Superior temporal gyrus (tissue), 1 donor: ENCODE measurements at regions not wholly inside any gene's neighbourhood (a gene's known extent, or its start where the extent isn't known, plus 50 kb on each side); places are given as distances from the start of the nearest gene placed in this dataset.
"Not testable (repeated sequence)": the region's sequence is repeated elsewhere in the genome, so short reads cannot be mapped to it uniquely, and the experiment has no call there.

ENCODE experiments used
- DNase-seq: peaks from one replicate; pipeline ENCODE4 v3.0.0-alpha.2; 2016; ENCODE audit errors: extremely low spot score

DNA sequence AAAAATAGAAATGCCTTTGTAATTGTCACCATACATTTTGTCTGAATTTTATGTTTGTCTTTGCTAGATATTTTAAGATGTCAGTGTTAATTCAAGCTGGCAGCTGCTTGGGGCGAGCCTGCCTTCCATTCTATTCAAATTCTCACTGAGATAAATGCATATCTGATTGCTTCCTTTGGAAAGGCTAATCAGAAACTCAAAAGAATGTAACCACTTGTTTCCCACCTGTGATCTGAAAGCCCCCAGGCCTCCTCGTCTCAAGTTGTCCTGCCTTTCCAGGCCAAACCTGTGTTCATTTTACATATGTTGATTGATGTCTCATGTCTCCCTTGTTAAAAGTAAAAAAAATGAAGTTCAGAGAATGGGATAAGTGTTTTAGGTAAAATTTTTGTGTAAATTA is 318.7 kb upstream of the TECRL start:
- no peak for DNase-seq

DNA sequence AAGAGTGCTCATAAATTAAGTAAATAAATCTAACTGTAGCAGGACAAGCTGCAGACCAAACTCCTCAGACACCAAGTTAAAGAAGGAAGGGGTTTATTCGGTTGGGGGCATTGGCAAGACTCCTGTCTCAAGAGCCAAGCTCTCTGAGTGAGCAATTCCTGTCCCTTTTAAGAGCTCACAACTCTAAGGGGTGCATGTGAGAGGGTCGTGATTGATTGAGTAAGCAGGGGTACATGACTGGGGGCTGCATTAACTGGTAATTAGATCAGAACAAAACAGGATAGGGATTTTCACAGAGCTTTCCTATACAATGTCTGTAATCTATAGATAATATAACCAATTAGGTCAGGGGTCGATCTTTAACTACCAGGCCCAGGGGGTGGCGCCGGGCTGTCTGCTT is 318.1 kb upstream of the TECRL start:
- DNase-seq, result not testable (repeated sequence)

DNA sequence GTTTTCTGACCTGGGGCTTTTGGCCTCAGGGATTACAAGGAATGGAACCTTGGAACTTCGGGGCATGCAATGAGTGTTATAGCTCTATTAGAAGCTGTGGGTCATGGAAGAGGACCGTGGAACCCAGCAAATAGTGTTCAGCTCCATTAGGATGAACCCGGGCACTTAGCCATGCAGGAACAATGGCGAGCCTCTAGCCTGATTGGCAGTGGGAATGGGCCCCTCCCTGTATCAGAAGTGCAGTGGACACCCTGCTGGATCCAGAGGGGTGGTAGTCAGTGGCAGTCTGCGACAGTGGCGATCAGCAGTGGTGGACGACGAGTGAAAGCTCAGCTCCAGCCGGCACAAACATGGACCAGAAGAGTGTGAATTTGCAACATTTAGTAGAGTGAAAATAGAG is 315.4 kb upstream of the TECRL start:
- no peak for DNase-seq

DNA sequence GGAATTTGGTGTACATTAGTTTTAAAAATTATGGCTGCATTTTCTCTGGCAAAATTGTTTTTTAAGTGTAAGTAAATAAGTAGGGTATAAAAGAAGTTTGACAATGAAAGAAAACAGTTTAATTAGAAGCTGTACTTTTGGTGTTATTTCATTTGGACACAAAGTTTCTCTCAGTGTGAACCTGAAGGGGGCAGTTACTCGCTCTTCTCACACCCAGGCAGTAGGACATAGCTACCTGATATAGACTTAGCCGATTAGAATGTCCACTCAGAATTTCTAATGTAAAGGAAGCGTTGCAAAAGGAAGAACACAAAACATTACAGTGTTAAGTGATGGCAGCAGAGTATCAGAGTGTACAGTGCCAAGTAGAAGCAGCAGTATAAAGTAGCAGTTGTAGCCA is 311.9 kb upstream of the TECRL start:
- no peak for DNase-seq

DNA sequence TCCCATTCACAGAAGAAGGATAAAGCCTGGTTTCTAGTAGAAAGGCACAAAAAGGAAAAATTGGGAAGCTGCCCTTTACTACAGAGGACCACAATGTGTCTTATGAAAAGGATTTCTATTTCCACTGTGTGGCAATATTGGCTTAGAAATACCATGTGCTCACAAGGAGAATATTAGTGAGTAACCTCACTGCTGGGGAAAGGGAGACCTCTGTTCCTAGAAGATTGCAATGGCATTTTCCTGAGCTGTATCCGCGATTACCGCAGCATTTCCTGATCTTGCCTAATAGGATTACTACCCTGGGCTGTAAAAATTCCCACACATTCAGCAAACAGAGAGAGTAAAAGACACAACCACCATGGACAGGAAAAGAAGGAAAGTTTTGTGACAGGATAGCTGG is 308.8 kb upstream of the TECRL start:
- peak; percentile 32 for DNase-seq

DNA sequence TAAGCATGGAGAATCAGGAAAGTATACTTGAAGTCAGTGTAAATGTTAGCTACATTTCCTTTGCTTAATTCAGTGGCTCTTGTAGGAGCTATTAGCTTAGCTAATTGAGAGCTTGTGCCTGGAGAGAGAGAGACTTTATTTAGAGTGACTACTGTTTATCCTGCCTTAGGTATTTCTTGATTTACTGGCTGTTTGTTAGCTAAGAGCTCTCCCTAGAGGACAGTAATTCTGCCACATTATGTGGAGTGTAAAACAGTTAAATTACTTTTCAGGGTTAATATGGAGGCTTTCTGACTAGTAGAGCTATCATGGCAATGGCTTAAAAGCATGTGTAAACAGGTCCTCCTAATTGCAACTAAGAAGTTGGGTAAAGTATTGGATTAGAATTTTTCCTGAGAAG is 306.5 kb upstream of the TECRL start:
- no peak for DNase-seq

DNA sequence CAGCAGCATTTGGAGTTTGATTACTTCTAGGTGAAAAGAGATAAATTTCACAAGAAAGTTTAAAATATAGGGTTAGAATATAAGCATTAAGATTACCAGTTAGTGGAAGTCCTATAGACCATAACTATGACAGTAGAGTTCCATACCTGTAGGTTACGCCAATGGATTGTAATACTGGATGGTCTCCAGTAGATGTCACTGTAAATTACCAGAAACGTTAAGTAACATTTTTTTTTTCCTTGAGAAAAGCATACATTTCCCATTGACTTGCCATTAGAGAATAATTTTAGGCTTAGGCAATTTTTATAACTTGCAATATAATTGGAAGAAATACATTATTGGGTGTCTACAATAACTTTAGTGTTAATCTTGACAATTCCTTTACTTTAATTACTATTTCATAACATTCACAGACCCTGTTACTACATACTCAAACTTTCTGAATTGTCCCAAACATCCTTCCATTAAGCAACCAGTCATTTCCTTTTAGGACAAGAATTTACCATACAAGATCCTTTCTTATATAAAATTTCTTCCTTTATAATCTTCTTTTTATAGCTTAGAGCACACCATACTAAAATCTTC is 304.1 kb upstream of the TECRL start:
- DNase-seq, result peak; percentile 41

DNA sequence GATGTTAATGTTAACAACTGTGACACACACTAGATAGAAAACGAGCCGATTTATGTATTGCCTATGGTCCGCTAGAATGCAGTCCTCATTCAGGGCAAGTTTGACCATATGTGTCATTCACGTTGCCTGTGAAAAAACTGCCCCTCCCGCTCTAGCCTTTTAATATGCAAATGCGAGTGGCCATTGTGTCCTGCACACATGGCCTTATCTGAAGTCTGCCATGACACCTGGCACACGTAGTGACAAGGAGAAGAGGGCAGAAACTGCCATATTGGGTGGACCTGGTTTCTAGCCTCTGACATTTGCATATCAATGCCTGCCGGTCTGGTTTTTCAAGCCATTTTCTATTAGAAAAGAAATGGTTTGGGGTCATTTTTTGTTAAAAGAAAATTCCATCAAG is 303.3 kb upstream of the TECRL start:
- no peak for DNase-seq

DNA sequence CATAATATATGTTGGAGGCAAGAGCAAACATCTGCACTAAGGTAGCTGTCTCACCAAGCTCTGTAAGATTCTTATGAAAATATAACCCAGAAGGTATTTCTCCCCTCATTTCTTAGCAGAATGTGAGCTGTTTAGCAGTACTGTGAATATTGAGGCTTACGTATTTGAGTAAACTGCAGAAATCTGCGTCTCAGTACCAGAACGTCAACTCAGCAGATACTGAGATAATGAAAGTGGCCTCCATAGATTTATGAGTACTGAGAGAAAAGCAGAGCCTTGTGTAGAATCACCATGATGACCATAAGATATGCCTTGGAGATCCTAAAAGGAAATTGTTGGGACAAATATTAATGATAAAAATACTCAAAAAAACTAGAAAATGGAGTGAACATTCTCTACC is 296.7 kb upstream of the TECRL start:
- DNase-seq, result no peak

DNA sequence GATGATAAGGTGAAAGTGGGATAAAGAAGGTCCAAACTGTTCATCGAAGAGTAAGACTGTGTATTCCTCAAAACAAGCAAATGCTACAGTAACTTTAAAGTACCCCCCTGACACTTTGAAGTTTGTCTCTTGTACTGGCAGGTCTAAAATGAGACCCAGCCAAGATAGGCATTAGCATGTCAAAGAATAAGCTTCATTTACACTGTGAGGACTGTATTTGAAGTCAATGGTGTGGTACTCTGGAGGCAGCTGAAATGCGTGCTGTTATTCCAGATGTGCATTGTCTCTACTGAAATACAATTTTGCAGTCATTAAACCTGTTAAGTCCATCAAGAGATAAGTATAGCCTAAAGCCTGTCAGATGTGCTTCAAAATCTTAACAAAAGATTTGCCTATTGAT is 288.9 kb upstream of the TECRL start:
- DNase-seq, result no peak

DNA sequence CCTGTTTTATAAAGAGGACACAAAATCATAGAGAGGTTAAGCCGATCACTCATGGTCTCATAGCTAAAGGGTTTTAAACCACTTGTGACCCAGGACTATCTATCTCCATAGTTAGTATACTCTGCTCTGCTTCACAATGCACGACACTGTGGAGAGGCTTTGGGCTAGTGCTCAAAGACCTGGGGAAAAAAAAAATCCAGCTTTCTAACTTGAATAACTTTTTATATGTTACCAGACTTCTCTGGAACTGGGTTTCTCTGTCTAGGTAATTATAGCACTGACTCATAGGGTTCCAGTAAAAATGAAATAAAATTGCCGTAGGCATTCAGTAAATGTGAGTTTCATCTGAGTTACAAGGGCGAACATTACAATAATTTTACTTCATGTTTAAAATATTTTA is 273.7 kb upstream of the TECRL start:
- no peak for DNase-seq

DNA sequence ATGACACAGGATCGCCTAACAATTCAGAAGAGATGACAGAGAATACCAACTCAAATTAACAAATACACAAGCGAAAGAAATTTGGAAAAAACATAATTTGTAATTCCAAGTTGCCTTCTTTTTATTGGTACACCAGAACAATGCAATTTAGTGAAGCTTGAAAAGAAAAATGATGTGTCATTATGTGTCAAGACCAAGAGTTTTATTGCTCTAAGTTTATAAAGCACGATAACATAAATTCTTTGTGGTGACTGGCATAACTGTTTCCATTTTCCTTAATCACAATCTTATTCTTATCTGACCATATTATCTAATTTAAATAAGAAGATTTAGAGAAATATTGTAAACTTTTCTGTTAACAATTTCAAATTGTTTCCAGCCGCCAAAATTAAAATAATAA is 273.2 kb upstream of the TECRL start:
- DNase-seq, result no peak

DNA sequence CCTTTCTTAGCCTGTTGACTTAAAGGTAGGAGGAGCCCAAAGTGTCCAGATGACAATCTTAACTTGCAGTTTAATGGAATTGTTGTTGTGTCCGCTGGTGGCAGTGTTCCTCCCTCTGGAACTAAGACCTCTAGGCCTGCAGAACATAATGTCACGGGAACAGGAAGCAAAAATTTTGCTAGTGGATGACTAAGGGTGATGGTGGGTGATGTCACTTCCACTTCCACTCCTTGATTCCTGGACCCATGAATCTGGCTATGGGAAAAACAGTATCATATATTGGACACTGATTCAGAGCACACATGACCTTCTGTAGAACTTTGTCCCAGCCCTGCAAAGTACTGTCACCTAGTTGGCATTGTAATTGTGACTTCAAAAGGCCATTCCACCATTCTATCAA is 263.9 kb upstream of the TECRL start:
- DNase-seq, result not testable (repeated sequence)

DNA sequence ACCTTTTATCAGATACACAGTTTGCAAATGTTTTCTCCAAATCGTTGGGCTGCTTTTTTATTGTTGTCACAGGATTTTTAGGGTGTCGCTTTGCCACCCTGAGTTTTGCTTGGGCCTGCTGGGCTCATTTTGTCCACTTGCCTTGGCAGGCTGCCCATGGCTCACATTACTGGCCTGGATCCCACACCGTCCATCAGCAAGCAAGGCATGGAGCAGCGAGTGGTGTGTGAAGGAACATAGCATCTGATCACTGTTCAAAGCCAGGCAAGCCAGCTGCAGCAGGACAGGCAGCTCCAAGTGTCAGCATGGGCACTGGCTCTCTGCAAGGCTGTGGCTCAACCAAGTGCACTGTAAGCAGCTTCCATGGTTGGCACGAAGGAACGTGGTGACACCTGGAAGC is 261.4 kb upstream of the TECRL start:
- DNase-seq, result no peak

DNA sequence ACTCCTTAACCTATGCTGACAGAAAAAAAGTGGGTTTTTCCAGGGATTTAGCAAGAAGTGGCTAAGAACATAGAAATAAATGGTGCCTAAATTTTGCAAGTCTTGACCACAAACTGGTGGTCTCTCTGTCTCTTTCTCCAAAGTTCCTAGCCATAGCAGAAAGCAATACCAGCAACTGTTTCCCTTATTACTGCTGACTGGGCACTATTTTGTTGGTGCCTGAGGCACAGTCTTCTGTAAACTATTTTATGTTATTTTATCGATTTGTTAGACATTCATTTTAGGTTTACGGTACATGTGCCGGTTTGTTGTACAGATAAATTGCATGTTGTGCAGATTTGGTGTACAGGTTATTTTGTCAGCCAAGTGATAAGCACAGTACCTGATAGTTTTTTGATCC is 234.6 kb upstream of the TECRL start:
- DNase-seq, result no peak

DNA sequence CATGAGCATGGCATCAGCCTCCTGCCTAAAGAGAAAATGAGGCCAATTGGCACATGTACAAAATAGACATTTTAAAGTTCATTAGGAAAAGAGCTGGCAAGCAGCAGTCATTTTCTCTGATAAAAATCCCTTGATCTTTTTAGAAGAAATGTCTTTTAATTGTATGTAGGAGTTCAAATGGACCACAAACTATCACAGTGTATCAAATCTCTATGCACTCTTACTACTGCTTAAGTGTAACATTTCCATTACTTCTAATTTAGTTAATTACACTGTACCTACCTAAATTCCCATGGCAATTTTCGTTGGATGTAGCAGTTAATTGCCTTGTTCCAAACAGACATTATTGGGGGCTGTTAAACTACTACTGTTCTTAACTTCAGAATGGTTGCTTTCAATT is 233.7 kb upstream of the TECRL start:
- DNase-seq, result no peak

DNA sequence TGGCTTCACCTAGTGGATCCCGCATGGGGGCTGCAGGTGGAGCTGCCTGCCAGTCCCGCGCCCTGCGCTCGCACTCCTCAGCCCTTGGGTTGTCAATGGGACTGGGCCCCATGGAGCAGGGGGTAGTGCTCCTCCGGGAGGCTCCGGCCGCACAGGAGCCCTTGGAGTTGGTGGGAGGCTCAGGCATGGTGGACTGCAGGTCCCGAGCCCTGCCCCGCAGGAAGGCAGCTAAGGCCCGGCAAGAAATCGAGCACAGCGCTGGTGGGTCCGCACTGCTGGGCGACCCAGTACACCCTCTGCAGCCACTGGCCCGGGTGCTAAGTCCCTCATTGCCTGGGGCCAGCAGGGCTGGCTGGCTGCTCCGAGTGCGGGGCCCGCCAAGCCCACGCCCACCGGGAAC is 231.2 kb upstream of the TECRL start:
- not testable (repeated sequence) for DNase-seq

DNA sequence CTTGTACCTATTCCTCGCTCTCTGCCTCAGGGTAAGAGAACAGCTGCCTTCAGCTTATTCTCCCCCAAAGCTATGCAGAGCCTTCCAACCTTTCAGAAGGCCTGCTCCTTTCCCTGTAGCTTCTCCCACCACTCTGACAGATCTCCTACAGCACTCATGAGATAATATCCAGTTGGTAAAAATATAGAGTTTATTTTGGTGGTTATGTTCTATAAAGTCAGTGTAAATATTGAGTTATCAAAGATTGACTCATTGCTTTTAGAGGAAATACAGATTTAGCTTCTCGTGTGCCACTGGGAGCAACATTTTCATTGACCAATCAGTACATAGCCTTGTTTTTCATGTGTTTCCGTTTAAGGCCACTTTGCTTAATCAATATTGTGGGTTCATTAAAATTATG is 216.2 kb upstream of the TECRL start:
- no peak for DNase-seq

DNA sequence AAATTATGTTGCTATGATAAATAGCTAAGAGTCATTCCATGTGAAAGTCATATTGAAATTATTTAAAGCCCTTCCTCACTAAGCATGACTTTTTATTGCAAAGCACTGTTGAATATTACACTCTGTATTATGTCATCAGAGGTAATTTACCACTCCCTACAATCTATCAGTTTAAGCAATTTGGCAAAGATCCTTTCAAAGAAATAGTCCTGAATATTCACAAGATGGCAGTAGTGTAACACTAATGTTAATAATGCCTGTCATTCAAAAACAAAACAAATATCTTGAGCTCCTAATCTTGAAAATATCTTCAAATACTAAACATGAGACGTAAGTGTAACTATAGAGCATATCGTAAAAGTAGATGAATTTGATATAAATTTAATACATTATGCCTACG is 208.6 kb upstream of the TECRL start:
- peak; percentile 62 for DNase-seq

DNA sequence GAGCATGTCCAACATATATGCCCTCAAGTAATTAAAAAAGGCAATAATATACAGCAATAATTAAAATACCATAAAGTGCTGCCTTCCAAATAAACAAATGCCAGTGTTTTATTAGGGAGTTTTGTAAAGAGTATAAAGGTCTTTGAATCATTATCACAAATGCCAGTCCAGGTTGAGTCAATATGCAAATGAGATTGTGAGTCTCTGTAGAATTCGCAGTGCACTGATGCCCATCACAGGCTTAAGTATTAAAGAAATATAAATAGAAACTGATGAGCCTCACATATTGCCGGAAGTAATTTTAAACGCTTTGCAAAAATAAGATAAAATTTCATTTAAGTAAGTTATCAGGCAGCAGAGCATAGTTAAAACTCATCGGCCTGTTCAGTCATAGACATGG is 205.0 kb upstream of the TECRL start:
- DNase-seq, result no peak

DNA sequence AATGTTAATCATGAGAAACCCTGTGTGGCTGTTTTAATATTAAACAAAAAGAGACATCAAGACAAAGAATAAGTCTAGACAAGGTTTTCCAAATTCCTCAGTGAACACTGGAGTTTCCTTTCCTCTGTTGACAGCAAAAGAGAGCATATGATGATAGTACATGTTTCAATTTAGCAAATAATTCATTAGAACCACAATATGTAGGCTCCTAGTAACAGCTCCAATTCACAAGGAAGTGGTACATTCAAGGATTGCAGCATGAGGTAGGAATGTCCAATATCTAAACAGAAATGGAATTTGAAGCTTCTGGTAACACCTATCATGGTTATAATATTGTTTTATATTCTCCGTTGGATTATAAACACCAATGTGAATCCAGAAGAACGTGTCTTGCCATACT is 203.8 kb upstream of the TECRL start:
- no peak for DNase-seq

DNA sequence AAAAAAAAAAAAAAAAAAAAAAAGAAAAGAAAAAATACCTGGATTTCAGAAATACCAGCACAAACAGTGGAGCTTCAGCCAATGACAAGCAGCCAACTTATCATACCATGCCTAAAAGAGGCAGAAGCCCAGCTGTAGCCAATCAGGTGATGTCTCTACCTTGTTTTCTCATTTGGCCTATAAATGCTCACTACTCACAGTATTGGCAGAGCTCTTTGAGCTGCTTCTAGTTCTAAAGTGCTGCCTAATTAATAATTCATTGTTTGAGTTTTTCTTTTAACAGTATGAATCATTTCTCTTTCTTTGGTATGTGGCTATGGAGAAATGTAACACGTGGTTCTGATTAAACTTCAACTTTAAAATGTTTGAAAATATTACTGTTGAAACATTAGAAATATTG is 188.8 kb upstream of the TECRL start:
- DNase-seq, result no peak

DNA sequence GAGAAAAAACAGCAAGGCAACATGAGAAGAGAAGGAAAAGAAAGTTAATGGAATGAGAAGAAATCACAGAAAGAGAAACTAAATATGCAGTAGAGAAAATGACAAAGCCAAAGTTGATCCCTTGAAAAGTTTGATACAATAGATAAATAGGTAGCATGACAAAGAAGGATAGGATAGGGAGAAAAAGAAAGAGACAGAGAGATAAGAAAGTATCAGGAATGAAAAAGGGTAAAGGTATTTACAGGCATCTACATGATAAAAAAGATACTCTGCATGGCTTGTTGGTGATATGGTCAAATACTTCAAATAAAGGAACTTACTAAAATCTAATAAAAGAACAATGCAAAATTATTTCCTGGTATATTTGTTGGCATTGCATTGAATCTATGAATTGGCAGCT is 185.5 kb upstream of the TECRL start:
- DNase-seq, result no peak

DNA sequence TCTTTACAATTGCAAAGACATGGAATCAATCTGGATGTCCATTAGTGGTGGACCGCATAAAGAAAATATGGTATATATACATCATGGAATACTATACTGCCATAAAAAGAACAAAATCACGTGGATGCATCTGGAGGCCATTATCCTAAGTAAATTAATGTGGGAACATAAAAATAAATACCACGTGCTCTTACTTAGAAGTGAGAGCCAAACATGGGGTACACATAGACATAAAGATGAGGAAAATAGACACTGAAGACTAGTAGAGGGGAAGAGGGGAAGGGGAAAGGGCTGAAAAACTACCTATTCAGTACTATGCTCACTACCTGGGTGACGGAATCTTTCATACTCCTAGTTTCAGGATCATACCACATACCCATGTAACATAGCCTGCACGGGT is 179.3 kb upstream of the TECRL start:
- DNase-seq, result no peak
